K562 (cell line): ENCODE measurements at regions not wholly inside any gene's neighbourhood (a gene's known extent, or its start where the extent isn't known, plus 50 kb on each side); places are given as distances from the start of the nearest gene placed in this dataset.

Experiments
- ATAC-seq: fragments of 200-7000 bp; cut with Tn5 transposase; 3 replicates; pipeline ENCODE4 v1.9.1; 2020; ENCODE audit warnings: moderate library complexity
- BruUV-seq: library from RNA; stranded (reverse); fragments of 400-500 nt; replicated peaks from 2 replicates; lab custom pipeline; 2021; lab: Mats Ljungman, UMichigan
- CTCF ChIA-PET: fragments of 300-600 bp; formaldehyde crosslinking; extraction: SDS; loops from one replicate; lab custom pipeline; 2021; ENCODE audit warnings: low intra/inter-chr PET ratio; lab: Yijun Ruan, JAX
- POLR2A ChIA-PET: fragments of 300-600, 350-650 bp; sonication (Branson Sonifier 250); formaldehyde crosslinking; extraction: SDS; loops from one replicate; lab custom pipeline; 2021; ENCODE audit warnings: antibody characterized with exemption, inconsistent platforms; lab: Yijun Ruan, JAX
- DNase-seq, 4 experiments: peaks; one replicate each; pipeline versions ENCODE4 v3.0.0 to v3.0.0-alpha.2; 2011 to 2018; ENCODE audit warnings: low spot score in 3 of 4, mixed read lengths in 3 of 4; ENCODE audit errors: extremely low read depth in 1 of 4
- FAIRE-seq: peaks from 2 replicates; lab custom pipeline; 2011; peaks lifted over from hg19 to GRCh38; lab: Jason Lieb, UNC
- H2AFZ ChIP-seq: 2 replicates; pipeline ENCODE4 v1.6.0; 2011; ENCODE audit warnings: low read depth, low read length, control low read depth, inconsistent platforms
- H3K27ac ChIP-seq: fragments of 200-600 bp; 3 replicates; pipeline ENCODE4 v1.8.0; 2011; ENCODE audit warnings: low read depth, mild to moderate bottlenecking, control low read depth, inconsistent platforms, low read length, moderate library complexity, mixed read lengths; ENCODE audit errors: extremely low read depth
- H3K27me3 ChIP-seq, 2 experiments: fragments of 300-600 bp in 1 of 2; 2 replicates in 1 of 2; 3 replicates in 1 of 2; pipeline versions ENCODE4 v1.6.0 to v1.8.0; 2011; ENCODE audit warnings: inconsistent platforms in 2 of 2, low read length in 2 of 2, mild to moderate bottlenecking in 1 of 2, mixed read lengths in 1 of 2, moderate library complexity in 1 of 2; ENCODE audit not compliant: control insufficient read depth in 2 of 2, insufficient read depth in 2 of 2
- H3K36me3 ChIP-seq: fragments of 300-600 bp; 3 replicates; pipeline ENCODE4 v1.8.0; 2011; ENCODE audit warnings: mild to moderate bottlenecking, low read length, inconsistent platforms; ENCODE audit not compliant: control insufficient read depth, insufficient read depth
- H3K4me1 ChIP-seq, 2 experiments: fragments of 200-600 bp in 1 of 2; replicated peaks in 1 of 2; 2 replicates in 1 of 2; 3 replicates in 1 of 2; pipeline versions ENCODE4 v1.5.1 to v1.8.0; 2011; ENCODE audit warnings: inconsistent platforms in 2 of 2, low read length in 2 of 2, mild to moderate bottlenecking in 1 of 2, mixed read lengths in 1 of 2, moderate library complexity in 1 of 2; ENCODE audit not compliant: control insufficient read depth in 2 of 2, insufficient read depth in 2 of 2
- H3K4me2 ChIP-seq: 2 replicates; pipeline ENCODE4 v1.6.1; 2011; ENCODE audit warnings: low read length, control low read depth, inconsistent platforms, mixed read lengths; ENCODE audit not compliant: insufficient read depth
- H3K4me3 ChIP-seq: fragments of 200-600 bp; sonication (generic), shearing (Covaris generic); 2 replicates; pipeline ENCODE4 v1.5.1; 2016; ENCODE audit warnings: control low read depth, inconsistent platforms
- H3K79me2 ChIP-seq: fragments of 200-600 bp; 3 replicates; pipeline ENCODE4 v1.8.0; 2011; ENCODE audit warnings: low read length, inconsistent platforms; ENCODE audit not compliant: control insufficient read depth, insufficient read depth
- H3K9ac ChIP-seq, 2 experiments: 2 replicates each; pipeline versions ENCODE4 v1.6.0 to v1.6.1; 2011; ENCODE audit warnings: low read depth in 2 of 2, low read length in 2 of 2, control low read depth in 1 of 2, inconsistent platforms in 1 of 2, mild to moderate bottlenecking in 1 of 2, mixed read lengths in 1 of 2; ENCODE audit not compliant: insufficient read depth in 1 of 2
- H3K9me1 ChIP-seq: one replicate; pipeline ENCODE4 v1.6.0; 2011; ENCODE audit warnings: inconsistent platforms, mild to moderate bottlenecking, low read length, moderate library complexity; ENCODE audit not compliant: control insufficient read depth, insufficient read depth
- H3K9me3 ChIP-seq: replicated peaks from 2 replicates; pipeline ENCODE4 v1.5.1; 2011; ENCODE audit warnings: low read depth, low read length, inconsistent platforms; ENCODE audit not compliant: control insufficient read depth, insufficient read depth
- H4K20me1 ChIP-seq: replicated peaks from 2 replicates; pipeline ENCODE4 v1.6.1; 2011; ENCODE audit warnings: low read length, inconsistent platforms, mixed read lengths; ENCODE audit not compliant: control insufficient read depth, insufficient read depth
- ARID2 ChIP-seq: fragments of 450-650 bp; IDR thresholded peaks from 2 replicates; pipeline ENCODE4 v1.6.1; 2017; ENCODE audit warnings: antibody characterized with exemption, mild to moderate bottlenecking
- BCL6 ChIP-seq: fragments of 250-450 bp; sonication (Bioruptor Pico); IDR thresholded peaks from 2 replicates; pipeline ENCODE4 v1.4.0; 2020
- GTF2E2 ChIP-seq: fragments of 200-800 bp; sonication (Bioruptor generic); IDR thresholded peaks from 2 replicates; pipeline ENCODE4 v1.6.1; 2016; ENCODE audit warnings: missing genetic modification characterization, missing compliant biosample characterization
- GTF3C2 ChIP-seq: IDR thresholded peaks from 3 replicates; pipeline ENCODE4 v1.6.1; 2011; ENCODE audit warnings: borderline replicate concordance, mild to moderate bottlenecking, moderate library complexity; ENCODE audit not compliant: insufficient read length; ENCODE audit errors: extremely low read depth
- HOXB6 ChIP-seq: fragments of 250-450 bp; sonication (Bioruptor Pico); IDR thresholded peaks from 2 replicates; pipeline ENCODE4 v1.5.1; 2022; ENCODE audit warnings: mild to moderate bottlenecking, borderline replicate concordance
- MYC ChIP-seq, 2 experiments: fragments of 250-450 bp in 1 of 2; sonication (Bioruptor Pico) in 1 of 2; IDR thresholded peaks; 2 replicates each; pipeline versions ENCODE4 v1.5.1 to v1.6.1; 2012 to 2021; ENCODE audit warnings: low read depth in 2 of 2, borderline replicate concordance in 1 of 2, improper control_type of control experiment in 1 of 2, low read length in 1 of 2, mild to moderate bottlenecking in 1 of 2, moderate library complexity in 1 of 2
- RBM34 ChIP-seq: fragments of 200-400 bp; formaldehyde crosslinking; IDR thresholded peaks from 2 replicates; pipeline ENCODE4 v1.6.1; 2018; ENCODE audit warnings: low read length, borderline replicate concordance; ENCODE audit not compliant: insufficient read depth
- ZNF146 ChIP-seq: IDR thresholded peaks from one replicate; pipeline ENCODE4 v1.6.1; 2018; ENCODE audit warnings: missing compliant biosample characterization; ENCODE audit not compliant: unreplicated experiment
- ZNF639 ChIP-seq, 2 experiments: fragments of 200-800 bp in 1 of 2; sonication (Bioruptor generic) in 1 of 2; sonication (generic) in 1 of 2; formaldehyde crosslinking in 1 of 2; IDR thresholded peaks in 1 of 2; conservative IDR thresholded peaks in 1 of 2; 2 replicates each; pipeline versions ENCODE4 v1.5.0 to v1.6.1; 2016 to 2020; ENCODE audit warnings: missing compliant biosample characterization in 1 of 2, missing genetic modification characterization in 1 of 2, missing genetic modification reagents in 1 of 2
- WGBS: fragments of 100-300 bp; shearing (Covaris generic); methylation state at CpG from one replicate; pipeline ENCODE4 v1.1.6; 2016; ENCODE audit warnings: low coverage, mixed read lengths; ENCODE audit not compliant: insufficient coverage; ENCODE audit errors: missing lambda C conversion rate; 5-methylcytosine and 5-hydroxymethylcytosine counted together
- in situ Hi-C: fragments of 300-500 bp; cut with MboI; formaldehyde crosslinking; loops from 4 replicates; pipeline ENCODE4 v1.15.0; 2018; ENCODE audit warnings: inconsistent platforms, mixed read lengths
- intact Hi-C: fragments of 100-400 bp; cut with micrococcal nuclease; formaldehyde crosslinking; loops from 2 replicates; pipeline ENCODE4 v1.14.2; 2022

- TF ChIP-seq GTF3C2, result no peak
Measured at GRCh38 chr6:76814496-76815458, 648.5 kb downstream of the HTR1B start (continued).

- 3% methylated on average over 10 of the region's 13 CpGs for WGBS
- Histone ChIP-seq H3K4me3 (no peak overlapping the region), H3K9ac (no peak overlapping the region)
- CTCF ChIA-PET, result no interaction called here
- no peak for DNase-seq
- TF ChIP-seq ARID2 (no peak), HOXB6 (CRISPR knock-in tag) (no peak), BCL6 (CRISPR knock-in tag) (no peak), ZNF639 (CRISPR knock-in tag; conservative IDR thresholded peaks at IDR 0.05 in 1 of 2, IDR thresholded peaks at IDR 0.05 in 1 of 2) (no peak), RBM34 (no peak), ZNF146 (CRISPR knock-in tag) (no peak), MYC (IDR thresholded peaks at IDR 0.05; ENCODE audit: low read depth, low read length) (no peak), MYC (CRISPR knock-in tag; IDR thresholded peaks at IDR 0.05; ENCODE audit: borderline replicate concordance, low read depth) (no peak), GTF2E2 (tag) (no peak)
- TF ChIP-seq, all 486 proteins: peak for 0
- H3K36me3 ChIP-seq, result no peaks in the 10 kb centered on the region
- no peaks in the 10 kb centered on the region for H3K79me2 ChIP-seq
- no TSS peak for BruUV-seq
- no peaks in the 10 kb centered on the region for H3K4me1 ChIP-seq
- no peaks in the 10 kb centered on the region for H4K20me1 ChIP-seq
- FAIRE-seq, result no peak
- intact Hi-C loops (no loop called here), in situ Hi-C loops (no loop called here)
- no peak overlapping the region for H3K27ac ChIP-seq
- H3K4me2 ChIP-seq, result no peak overlapping the region
- ATAC-seq, result no peak
- no peaks in the 10 kb centered on the region for H3K27me3 ChIP-seq
- no peaks in the 10 kb centered on the region for H3K9me3 ChIP-seq
- no peak overlapping the region for H2AFZ ChIP-seq
- no peaks in the 10 kb centered on the region for H3K9me1 ChIP-seq
- POLR2A ChIA-PET, result no interaction called here
Measured at GRCh38 chr6:76810286-76810685, 653.0 kb downstream of the HTR1B start.
